ENCODE measurements at regions not wholly inside any gene's neighbourhood (a gene's known extent, or its start where the extent isn't known, plus 50 kb on each side); places are given as distances from the start of the nearest gene placed in this dataset.

DNA sequence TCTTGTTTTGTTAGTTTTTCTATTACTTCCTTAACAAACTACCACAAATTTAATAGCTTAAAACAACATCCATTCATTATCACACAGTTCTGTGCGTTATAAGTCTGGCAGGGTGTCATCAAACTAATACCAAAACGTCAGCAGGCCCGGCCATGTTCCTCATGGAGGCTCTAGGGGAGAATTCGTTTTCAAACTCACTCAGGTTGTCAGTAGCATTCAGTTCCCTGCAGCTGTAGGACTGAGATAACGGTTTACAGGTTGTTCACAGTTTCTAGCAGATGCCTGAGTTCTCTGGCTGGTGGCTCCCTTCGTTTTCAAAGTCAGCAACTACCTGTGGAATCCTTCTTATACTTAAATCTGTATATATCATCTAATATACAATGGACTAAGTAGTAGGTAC, 72.5 kb upstream of the PRSS16 start:
- H3K4me3 Mint-ChIP-seq = peak overlapping the region; percentile 4

DNA sequence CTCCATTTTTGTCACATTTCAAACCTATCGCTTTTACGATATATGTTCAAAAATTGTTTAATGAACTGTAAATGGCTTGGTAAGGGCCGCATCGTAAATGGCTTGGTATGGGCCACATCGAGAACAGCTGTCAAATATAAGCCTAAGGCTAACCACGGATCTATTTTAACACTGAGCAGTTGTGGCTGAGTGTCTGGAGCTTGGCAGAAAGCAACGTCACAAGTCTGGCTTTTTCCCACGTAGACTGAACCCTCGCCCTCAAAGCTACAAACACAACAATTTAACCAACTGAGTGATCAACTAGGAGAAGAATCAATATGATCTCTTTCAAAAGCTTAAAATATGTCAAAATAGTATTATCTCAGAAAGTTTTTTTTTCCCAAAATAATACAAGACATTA, 71.4 kb upstream of the PRSS16 start:
- DNase-seq (ENCODE audit: low spot score) = no peak
- Mint-ChIP-seq H3K9me3 (peaks cover 17% of the 10 kb centered on the region), H3K27me3 (ENCODE audit: insufficient read depth, low read depth) (peaks cover 18% of the 10 kb centered on the region), H3K36me3 (peaks cover 3% of the 10 kb centered on the region), H3K4me3 (peak overlapping the region; percentile 97), H3K4me1 (peaks cover 11% of the 10 kb centered on the region), H3K27ac (peak overlapping the region; percentile 60)
- Histone ChIP-seq H3K27ac (no peak overlapping the region), H3K79me2 (ENCODE audit: low read depth) (no peaks in the 10 kb centered on the region), H3K27me3 (no peaks in the 10 kb centered on the region), H3K9me3 (ENCODE audit: low read depth) (no peaks in the 10 kb centered on the region), H3K4me3 (peak overlapping the region; percentile 100), H4K20me1 (ENCODE audit: low read depth) (no peaks in the 10 kb centered on the region), H2AFZ (replicated peaks) (no peak overlapping the region), H3K36me3 (no peaks in the 10 kb centered on the region), H3K9ac (no peak overlapping the region), H3F3A (ENCODE audit: low read depth) (peaks cover 19% of the 10 kb centered on the region), H3K4me2 (peak overlapping the region; percentile 74), H3K4me1 (peaks cover 9% of the 10 kb centered on the region)
- TF ChIP-seq EZH2phosphoT487 (IDR thresholded peaks at IDR 0.05) (no peak), CTCF (IDR thresholded peaks at IDR 0.05) (no peak), EZH2 (IDR thresholded peaks at IDR 0.05) (no peak)

More for the DNA sequence above, 72.5 kb upstream of the PRSS16 start:
- Mint-ChIP-seq H3K36me3 (peaks cover 3% of the 10 kb centered on the region), H3K27me3 (ENCODE audit: insufficient read depth, low read depth) (peaks cover 16% of the 10 kb centered on the region), H3K9me3 (peaks cover 22% of the 10 kb centered on the region), H3K4me1 (peaks cover 11% of the 10 kb centered on the region), H3K27ac (no peak overlapping the region)
- TF ChIP-seq EZH2 (IDR thresholded peaks at IDR 0.05) (no peak), EZH2phosphoT487 (IDR thresholded peaks at IDR 0.05) (no peak), CTCF (IDR thresholded peaks at IDR 0.05) (no peak)
- Histone ChIP-seq H3K9ac (no peak overlapping the region), H3K36me3 (no peaks in the 10 kb centered on the region), H3K4me1 (peaks cover 9% of the 10 kb centered on the region), H2AFZ (replicated peaks) (no peak overlapping the region), H3K9me3 (ENCODE audit: low read depth) (peaks cover 5% of the 10 kb centered on the region), H3K27me3 (no peaks in the 10 kb centered on the region), H3K4me2 (no peak overlapping the region), H3K4me3 (no peak overlapping the region), H3K27ac (no peak overlapping the region), H3K79me2 (ENCODE audit: low read depth) (no peaks in the 10 kb centered on the region), H3F3A (ENCODE audit: low read depth) (peaks cover 16% of the 10 kb centered on the region), H4K20me1 (ENCODE audit: low read depth) (no peaks in the 10 kb centered on the region)
- no peak for DNase-seq (ENCODE audit: low spot score)

- peak overlapping the region; percentile 88 for H3K27ac ChIP-seq
- Mint-ChIP-seq H3K4me1 (peaks cover 11% of the 10 kb centered on the region), H3K27ac (peak overlapping the region; percentile 88), H3K36me3 (peaks cover 3% of the 10 kb centered on the region), H3K4me3 (peak overlapping the region; percentile 97), H3K27me3 (ENCODE audit: insufficient read depth, low read depth) (peaks cover 18% of the 10 kb centered on the region), H3K9me3 (peaks cover 17% of the 10 kb centered on the region)
- H3K79me2 ChIP-seq (ENCODE audit: low read depth) = no peaks in the 10 kb centered on the region
- H2AFZ ChIP-seq (replicated peaks) = peak overlapping the region; percentile 92
- H3K4me1 ChIP-seq = peaks cover 9% of the 10 kb centered on the region
- peak overlapping the region; percentile 92 for H3K4me2 ChIP-seq
- peak overlapping the region; percentile 86 for H3K9ac ChIP-seq
- peaks cover 19% of the 10 kb centered on the region for H3F3A ChIP-seq (ENCODE audit: low read depth)
- no peaks in the 10 kb centered on the region for H3K36me3 ChIP-seq
- peak; percentile 66 for DNase-seq (ENCODE audit: low spot score)
- H3K9me3 ChIP-seq (ENCODE audit: low read depth) = no peaks in the 10 kb centered on the region
- H3K27me3 ChIP-seq = no peaks in the 10 kb centered on the region
- TF ChIP-seq CTCF (IDR thresholded peaks at IDR 0.05) = no peak
- TF ChIP-seq EZH2 (IDR thresholded peaks at IDR 0.05) = no peak
- no peak for TF ChIP-seq EZH2phosphoT487 (IDR thresholded peaks at IDR 0.05)
- peak overlapping the region; percentile 100 for H3K4me3 ChIP-seq
- no peaks in the 10 kb centered on the region for H4K20me1 ChIP-seq (ENCODE audit: low read depth)
Measured at GRCh38 chr6:27176523-27177484, 70.7 kb upstream of the PRSS16 start.

Data from neural progenitor cell (in vitro differentiated cells).